ENCODE measurements at regions not wholly inside any gene's neighbourhood (a gene's known extent, or its start where the extent isn't known, plus 50 kb on each side); places are given as distances from the start of the nearest gene placed in this dataset.

DNA sequence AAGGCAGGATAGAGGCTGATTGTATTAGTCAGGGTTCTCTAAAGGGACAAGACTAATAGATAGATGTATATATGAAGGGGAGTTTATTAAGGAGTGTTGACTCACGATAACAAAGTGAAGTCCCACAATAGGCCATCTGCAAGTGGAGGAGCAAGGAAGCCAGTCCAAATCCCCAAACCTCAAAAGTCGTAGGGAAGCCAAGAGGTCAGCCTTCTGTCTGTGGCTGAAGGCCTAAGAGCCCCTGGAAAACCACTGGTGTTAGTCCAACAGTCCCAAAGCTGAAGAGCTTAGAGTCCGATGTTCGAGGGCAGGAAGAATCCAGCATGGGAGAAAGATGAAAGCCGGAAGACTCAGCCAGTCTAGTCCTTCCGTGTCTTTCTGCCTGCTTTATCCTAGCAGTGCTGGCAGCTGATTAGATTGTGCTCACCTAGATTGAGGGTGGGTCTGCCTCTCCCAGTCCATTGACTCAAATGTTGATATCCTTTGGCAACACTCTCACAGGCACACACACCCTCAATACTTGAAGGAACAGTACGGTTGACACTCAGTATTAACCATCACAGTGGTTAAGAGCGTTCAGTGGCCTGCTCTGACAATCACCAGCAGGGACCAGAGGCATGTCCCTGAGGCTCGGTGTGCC lies 135.6 kb downstream of the CSNK2A3 start (continued):
- no peak for TF ChIP-seq JUN (IDR thresholded peaks at IDR 0.05; ENCODE audit: low read depth, low read length)
- no peak for TF ChIP-seq SIRT6 (IDR thresholded peaks at IDR 0.05; ENCODE audit: low read length)
- TF ChIP-seq RFX5 (IDR thresholded peaks at IDR 0.05; ENCODE audit: borderline replicate concordance, low read depth, low read length), result no peak
- TF ChIP-seq EZH2 (IDR thresholded peaks at IDR 0.05; ENCODE audit: low read depth, low read length, severe bottlenecking), result no peak
- no peak for TF ChIP-seq TAF1 (IDR thresholded peaks at IDR 0.05; ENCODE audit: low read depth, low read length)
- TF ChIP-seq ZNF274 (IDR thresholded peaks at IDR 0.05; ENCODE audit: borderline replicate concordance, extremely low read depth, low read length), result no peak
- TF ChIP-seq TEAD4 (IDR thresholded peaks at IDR 0.05; ENCODE audit: low read depth, low read length), result no peak
- TF ChIP-seq RXRA (IDR thresholded peaks at IDR 0.05; ENCODE audit: insufficient read depth, low read depth, low read length), result no peak

Measured in H1 (cell line).